Adrenal gland (tissue), 9 donors: ENCODE measurements at regions not wholly inside any gene's neighbourhood (a gene's known extent, or its start where the extent isn't known, plus 50 kb on each side); places are given as distances from the start of the nearest gene placed in this dataset.

Experiments
- DNase-seq, 7 donors: peaks; one replicate each; pipeline ENCODE4 v3.0.0-alpha.2; 2019 to 2020
- H3K27ac ChIP-seq, 5 donors: fragments of 200-600 bp; sonication (generic) in 4 of 5; 1 replicate in 3 of 5; 2 replicates in 2 of 5; pipeline versions ENCODE4 v1.5.1 to v1.8.0; 2016 to 2020; ENCODE audit warnings: mild to moderate bottlenecking in 1 of 5
- H3K27me3 ChIP-seq: fragments of 200-600 bp; 2 replicates; pipeline ENCODE4 v1.8.0; 2021
- H3K36me3 ChIP-seq, 2 donors: fragments of 200-600 bp; replicated peaks in 1 of 2; 1 replicate in 1 of 2; 2 replicates in 1 of 2; pipeline versions ENCODE4 v1.5.1 to v1.8.0; 2018 to 2022
- H3K4me1 ChIP-seq, 2 donors: fragments of 200-600 bp; replicated peaks in 1 of 2; 1 replicate in 1 of 2; 2 replicates in 1 of 2; pipeline versions ENCODE4 v1.5.1 to v1.8.0; 2018 to 2021
- H3K4me3 ChIP-seq, 4 donors: fragments of 200-600 bp; sonication (generic) in 3 of 4; one replicate each; pipeline ENCODE4 v1.5.1; 2016 to 2018
- H3K9me3 ChIP-seq, 3 donors: fragments of 200-600 bp; sonication (generic) in 1 of 3; replicated peaks in 1 of 3; 1 replicate in 2 of 3; 2 replicates in 1 of 3; pipeline versions ENCODE4 v1.5.1 to v1.8.0; 2016 to 2021
- POLR2A ChIP-seq, 2 donors: fragments of 450-650 bp; IDR thresholded peaks; one replicate each; pipeline ENCODE4 v1.6.1; 2017; ENCODE audit warnings: antibody characterized with exemption in 2 of 2, mild to moderate bottlenecking in 2 of 2, moderate library complexity in 1 of 2
- WGBS, 4 donors: extraction: QIAGEN DNeasy Blood & Tissue Kit in 2 of 4; methylation state at CpG; one replicate each; pipeline versions ENCODE4 v1.1.5 to v1.1.7; 2013 to 2017; 5-methylcytosine and 5-hydroxymethylcytosine counted together
- intact Hi-C, 2 donors: fragments of 100-400 bp; cut with DNase I; formaldehyde crosslinking; loops; one replicate each; pipeline versions ENCODE4 v1.14.1 to v1.15.0; 2022 to 2023
- TF ChIP-seq, protein P1 (sequence below), 6 experiments: fragments of 450-650 bp in 4 of 6; fragments of 200-600 bp in 2 of 6; sonication (generic) in 1 of 6; IDR thresholded peaks; 1 replicate in 5 of 6; 2 replicates in 1 of 6; pipeline versions ENCODE4 v1.5.1 to v1.8.0; 2016 to 2021; ENCODE audit warnings: antibody characterized with exemption in 6 of 6, mild to moderate bottlenecking in 2 of 6, moderate library complexity in 1 of 6
- donor health status: healthy with polysubstance abuse.
- donor health status: Bipolar disorder and iron deficiency.
- donor health status: DM: yes; HTN: yes; CAD: no.
- donor health status: DM: no; HTN: no; CAD: no.
- donor health status: DM: no; HTN: no; CAD: no.

DNA sequence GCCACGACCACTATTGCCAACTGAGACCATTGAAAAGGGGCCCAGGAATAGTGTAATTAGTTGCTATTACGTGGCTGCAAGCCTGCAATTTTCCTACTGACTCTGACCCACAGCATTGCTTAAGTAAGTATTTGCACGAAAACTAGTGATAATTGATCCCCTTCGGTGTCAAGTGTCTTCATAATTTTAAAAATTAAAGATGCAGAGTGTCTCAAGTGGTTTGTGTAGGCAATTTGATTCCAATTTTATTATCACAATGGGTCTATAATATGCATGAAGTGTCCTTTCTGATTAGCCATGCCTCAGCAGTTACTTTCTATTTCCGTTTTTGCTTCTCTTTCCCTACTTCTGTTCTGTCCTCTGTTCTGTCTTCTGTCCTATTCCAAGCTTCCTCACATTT is 259.2 kb downstream of the C3orf38 start:
- Histone ChIP-seq H3K27ac (no peak overlapping the region), H3K4me1 (no peaks in the 10 kb centered on the region), H3K9me3 (no peaks in the 10 kb centered on the region), H3K27me3 (no peaks in the 10 kb centered on the region), H3K36me3 (no peaks in the 10 kb centered on the region), H3K4me3 (no peak overlapping the region)
- no peak for DNase-seq
- 55 to 71% (median 57%) methylated on average over 5 of the region's 5 CpGs for WGBS, 4 donors
- intact Hi-C loops: no loop called here
- no peak for TF ChIP-seq POLR2A (IDR thresholded peaks at IDR 0.05)
- TF ChIP-seq, protein P1, sequence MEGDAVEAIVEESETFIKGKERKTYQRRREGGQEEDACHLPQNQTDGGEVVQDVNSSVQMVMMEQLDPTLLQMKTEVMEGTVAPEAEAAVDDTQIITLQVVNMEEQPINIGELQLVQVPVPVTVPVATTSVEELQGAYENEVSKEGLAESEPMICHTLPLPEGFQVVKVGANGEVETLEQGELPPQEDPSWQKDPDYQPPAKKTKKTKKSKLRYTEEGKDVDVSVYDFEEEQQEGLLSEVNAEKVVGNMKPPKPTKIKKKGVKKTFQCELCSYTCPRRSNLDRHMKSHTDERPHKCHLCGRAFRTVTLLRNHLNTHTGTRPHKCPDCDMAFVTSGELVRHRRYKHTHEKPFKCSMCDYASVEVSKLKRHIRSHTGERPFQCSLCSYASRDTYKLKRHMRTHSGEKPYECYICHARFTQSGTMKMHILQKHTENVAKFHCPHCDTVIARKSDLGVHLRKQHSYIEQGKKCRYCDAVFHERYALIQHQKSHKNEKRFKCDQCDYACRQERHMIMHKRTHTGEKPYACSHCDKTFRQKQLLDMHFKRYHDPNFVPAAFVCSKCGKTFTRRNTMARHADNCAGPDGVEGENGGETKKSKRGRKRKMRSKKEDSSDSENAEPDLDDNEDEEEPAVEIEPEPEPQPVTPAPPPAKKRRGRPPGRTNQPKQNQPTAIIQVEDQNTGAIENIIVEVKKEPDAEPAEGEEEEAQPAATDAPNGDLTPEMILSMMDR (IDR thresholded peaks at IDR 0.05): no peak

DNA sequence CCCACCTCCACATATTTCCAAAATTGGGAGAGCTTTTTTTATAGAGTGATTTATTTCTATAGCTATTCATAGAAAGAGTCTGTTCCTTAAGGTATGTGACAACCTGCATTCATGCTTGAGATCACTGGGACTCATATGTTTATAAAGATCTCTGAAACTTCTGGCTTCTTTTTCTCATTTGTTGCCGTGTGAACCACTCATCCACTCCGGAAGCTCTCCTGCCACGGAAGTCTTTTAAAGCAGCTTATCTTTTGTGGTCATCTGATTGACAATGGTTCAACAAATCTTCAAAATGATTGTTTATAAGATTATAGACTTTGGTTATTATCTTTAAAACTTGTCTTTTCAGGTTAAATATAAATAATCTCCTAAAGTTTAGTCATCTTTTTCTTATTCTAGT is 260.5 kb downstream of the C3orf38 start:
- Histone ChIP-seq H3K9me3 (no peaks in the 10 kb centered on the region), H3K27me3 (no peaks in the 10 kb centered on the region), H3K4me1 (no peaks in the 10 kb centered on the region), H3K4me3 (no peak overlapping the region), H3K27ac (no peak overlapping the region), H3K36me3 (no peaks in the 10 kb centered on the region)
- intact Hi-C loops: no loop called here
- DNase-seq: no peak
- 54 to 71% (median 57%) methylated on average over 3 of the region's 3 CpGs for WGBS, 4 donors
- TF ChIP-seq POLR2A (IDR thresholded peaks at IDR 0.05): no peak
- TF ChIP-seq, protein P1 (IDR thresholded peaks at IDR 0.05): no peak

DNA sequence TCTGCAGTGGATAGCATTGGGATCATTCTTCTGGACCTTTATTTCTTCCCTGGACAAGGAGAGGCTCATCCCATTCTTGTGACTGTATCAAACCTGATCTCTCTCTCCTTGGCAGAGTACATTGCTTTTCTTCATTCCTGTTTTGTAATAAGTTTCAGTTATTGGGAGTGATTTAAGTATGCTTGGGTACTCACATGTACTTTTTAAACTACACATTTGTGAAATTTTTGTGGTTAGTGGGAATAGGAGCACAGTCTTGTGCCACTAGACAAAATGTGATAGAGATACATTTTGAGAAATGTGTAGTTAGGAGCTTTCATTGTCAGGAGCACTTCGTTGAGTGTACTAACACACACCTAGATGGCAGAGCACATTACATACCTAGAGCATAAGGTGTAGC is 262.6 kb downstream of the C3orf38 start:
- Histone ChIP-seq H3K4me1 (no peaks in the 10 kb centered on the region), H3K9me3 (no peaks in the 10 kb centered on the region), H3K27me3 (no peaks in the 10 kb centered on the region), H3K27ac (no peak overlapping the region), H3K4me3 (no peak overlapping the region), H3K36me3 (no peaks in the 10 kb centered on the region)
- intact Hi-C loops: no loop called here
- 53 to 74% (median 56%) methylated on average over 1 of the region's 1 CpG for WGBS, 4 donors
- no peak for DNase-seq
- TF ChIP-seq, protein P1 (IDR thresholded peaks at IDR 0.05): no peak
- no peak for TF ChIP-seq POLR2A (IDR thresholded peaks at IDR 0.05)

DNA sequence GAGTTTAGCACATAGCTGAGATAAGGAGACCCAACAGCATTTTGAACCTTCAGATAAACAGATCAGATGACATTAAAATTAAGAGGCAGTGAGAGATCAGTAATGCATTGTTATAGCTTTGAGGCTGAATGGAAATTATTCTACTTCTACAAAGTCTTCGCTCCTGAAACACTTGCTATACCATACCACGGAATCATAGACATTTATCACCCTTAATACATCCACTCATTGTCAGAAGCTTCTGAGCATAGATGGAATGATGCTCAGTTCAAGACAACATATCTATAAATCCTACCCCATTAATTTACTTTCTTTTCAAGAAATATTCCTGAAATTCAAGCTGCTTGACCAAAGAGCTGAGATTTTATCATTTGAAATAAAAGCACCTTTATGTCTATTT is 266.7 kb downstream of the C3orf38 start:
- no peaks in the 10 kb centered on the region for H3K27me3 ChIP-seq
- no peaks in the 10 kb centered on the region for H3K4me1 ChIP-seq
- no peak for TF ChIP-seq POLR2A (IDR thresholded peaks at IDR 0.05)
- TF ChIP-seq, protein P1 (IDR thresholded peaks at IDR 0.05): no peak
- intact Hi-C loops: no loop called here
- H3K27ac ChIP-seq: no peak overlapping the region
- DNase-seq: no peak
- no peaks in the 10 kb centered on the region for H3K9me3 ChIP-seq
- H3K36me3 ChIP-seq: no peaks in the 10 kb centered on the region
- H3K4me3 ChIP-seq: no peak overlapping the region
- WGBS, 4 donors: 56 to 81% (median 68%) methylated on average over 2 of the region's 2 CpGs
